ENCODE measurements at regions not wholly inside any gene's neighbourhood (a gene's known extent, or its start where the extent isn't known, plus 50 kb on each side); places are given as distances from the start of the nearest gene placed in this dataset.

GRCh38 chr5:12480487-12480886, 576.2 kb upstream of the CTNND2 start:
- no peak overlapping the region for H3K4me3 ChIP-seq (replicated peaks; ENCODE audit: low read depth, low read length)
- no peak for DNase-seq (ENCODE audit: extremely low read depth, low read depth)
- no peak for TF ChIP-seq CTCF (IDR thresholded peaks at IDR 0.05; ENCODE audit: low read depth, low read length, missing control alignments)

GRCh38 chr5:12477554-12477953, 573.3 kb upstream of the CTNND2 start:
- DNase-seq (ENCODE audit: extremely low read depth, low read depth), result no peak
- no peak overlapping the region for H3K4me3 ChIP-seq (replicated peaks; ENCODE audit: low read depth, low read length)
- no peak for TF ChIP-seq CTCF (IDR thresholded peaks at IDR 0.05; ENCODE audit: low read depth, low read length, missing control alignments)

- H3K4me3 ChIP-seq (replicated peaks; ENCODE audit: low read depth, low read length), result no peak overlapping the region
- TF ChIP-seq CTCF (IDR thresholded peaks at IDR 0.05; ENCODE audit: low read depth, low read length, missing control alignments), result no peak
- no peak for DNase-seq (ENCODE audit: extremely low read depth, low read depth)
Observed at GRCh38 chr5:12467799-12468198, 563.6 kb upstream of the CTNND2 start.

- no peak for DNase-seq (ENCODE audit: extremely low read depth, low read depth)
- no peak for TF ChIP-seq CTCF (IDR thresholded peaks at IDR 0.05; ENCODE audit: low read depth, low read length, missing control alignments)
- no peak overlapping the region for H3K4me3 ChIP-seq (replicated peaks; ENCODE audit: low read depth, low read length)
Observed at GRCh38 chr5:12460493-12461261, 556.4 kb upstream of the CTNND2 start.

- TF ChIP-seq CTCF (IDR thresholded peaks at IDR 0.05; ENCODE audit: low read depth, low read length, missing control alignments), result no peak
- no peak for DNase-seq (ENCODE audit: extremely low read depth, low read depth)
- H3K4me3 ChIP-seq (replicated peaks; ENCODE audit: low read depth, low read length), result no peak overlapping the region
Observed at GRCh38 chr5:12459326-12459725, 555.1 kb upstream of the CTNND2 start.

- TF ChIP-seq CTCF (IDR thresholded peaks at IDR 0.05; ENCODE audit: low read depth, low read length, missing control alignments), result no peak
- H3K4me3 ChIP-seq (replicated peaks; ENCODE audit: low read depth, low read length), result no peak overlapping the region
- no peak for DNase-seq (ENCODE audit: extremely low read depth, low read depth)
Observed at GRCh38 chr5:12419075-12419474, 514.8 kb upstream of the CTNND2 start.

GRCh38 chr5:12413585-12413984, 509.3 kb upstream of the CTNND2 start:
- no peak for DNase-seq (ENCODE audit: extremely low read depth, low read depth)
- no peak overlapping the region for H3K4me3 ChIP-seq (replicated peaks; ENCODE audit: low read depth, low read length)
- TF ChIP-seq CTCF (IDR thresholded peaks at IDR 0.05; ENCODE audit: low read depth, low read length, missing control alignments), result no peak
